H9 (cell line): ENCODE measurements at regions not wholly inside any gene's neighbourhood (a gene's known extent, or its start where the extent isn't known, plus 50 kb on each side); places are given as distances from the start of the nearest gene placed in this dataset.

Source experiments
- DNase-seq: peaks from one replicate; pipeline ENCODE4 v3.0.0-alpha.2; 2017
- H2AFZ ChIP-seq: one replicate; pipeline ENCODE4 v1.6.1; 2013; ENCODE audit warnings: mild to moderate bottlenecking, low read length, control low read depth, moderate library complexity
- H2AK5ac ChIP-seq: 2 replicates; pipeline ENCODE4 v1.6.1; 2013; ENCODE audit warnings: low read length, control low read depth, mixed read lengths; ENCODE audit not compliant: insufficient read length
- H2BK120ac ChIP-seq: one replicate; pipeline ENCODE4 v1.6.1; 2013; ENCODE audit warnings: low read depth, mild to moderate bottlenecking, low read length, control low read depth, inconsistent platforms; ENCODE audit not compliant: poor library complexity, severe bottlenecking
- H2BK12ac ChIP-seq: 2 replicates; pipeline ENCODE4 v1.6.1; 2013; ENCODE audit warnings: low read length, control low read depth, mixed read lengths, low read depth; ENCODE audit not compliant: insufficient read length
- H2BK15ac ChIP-seq: 2 replicates; pipeline ENCODE4 v1.6.1; 2013; ENCODE audit warnings: low read depth, low read length, control low read depth
- H2BK20ac ChIP-seq: one replicate; pipeline ENCODE4 v1.6.1; 2013; ENCODE audit warnings: low read depth, mild to moderate bottlenecking, low read length, control low read depth, inconsistent platforms; ENCODE audit not compliant: poor library complexity, severe bottlenecking
- H2BK5ac ChIP-seq: 2 replicates; pipeline ENCODE4 v1.6.1; 2013; ENCODE audit warnings: low read length, control low read depth, mixed read lengths; ENCODE audit not compliant: insufficient read length
- H3K14ac ChIP-seq: 2 replicates; pipeline ENCODE4 v1.6.1; 2013; ENCODE audit warnings: low read length, control low read depth; ENCODE audit not compliant: insufficient read depth
- H3K18ac ChIP-seq: 2 replicates; pipeline ENCODE4 v1.6.1; 2013; ENCODE audit warnings: low read depth, mild to moderate bottlenecking, mixed read lengths, low read length, control low read depth; ENCODE audit not compliant: insufficient read length
- H3K23ac ChIP-seq: 2 replicates; pipeline ENCODE4 v1.6.1; 2013; ENCODE audit warnings: low read length, control low read depth, mixed read lengths, low read depth; ENCODE audit not compliant: insufficient read length
- H3K23me2 ChIP-seq: 2 replicates; pipeline ENCODE4 v1.6.1; 2013; ENCODE audit warnings: low read depth, mild to moderate bottlenecking, mixed read lengths, low read length, control low read depth; ENCODE audit not compliant: insufficient read length, poor library complexity, severe bottlenecking
- H3K27ac ChIP-seq: 2 replicates; pipeline ENCODE4 v1.5.1; 2013; ENCODE audit warnings: low read length, control low read depth, mixed read lengths, low read depth; ENCODE audit not compliant: insufficient read length
- H3K27me3 ChIP-seq: 2 replicates; pipeline ENCODE4 v1.6.1; 2013; ENCODE audit warnings: low read length, control low read depth, inconsistent platforms; ENCODE audit not compliant: insufficient read depth
- H3K4ac ChIP-seq: 2 replicates; pipeline ENCODE4 v1.6.1; 2013; ENCODE audit warnings: low read depth, mild to moderate bottlenecking, control low read depth, inconsistent platforms, low read length, moderate library complexity
- H3K4me1 ChIP-seq: 2 replicates; pipeline ENCODE4 v1.6.1; 2013; ENCODE audit warnings: low read length, control low read depth, inconsistent platforms; ENCODE audit not compliant: insufficient read depth
- H3K4me2 ChIP-seq: 2 replicates; pipeline ENCODE4 v1.6.1; 2013; ENCODE audit warnings: low read length, control low read depth, mixed read lengths; ENCODE audit not compliant: insufficient read length, insufficient read depth
- H3K56ac ChIP-seq: 2 replicates; pipeline ENCODE4 v1.6.1; 2013; ENCODE audit warnings: low read depth, mild to moderate bottlenecking, mixed read lengths, low read length, control low read depth; ENCODE audit not compliant: insufficient read length
- H3K79me1 ChIP-seq: 2 replicates; pipeline ENCODE4 v1.6.1; 2013; ENCODE audit warnings: low read depth, mild to moderate bottlenecking, moderate library complexity, low read length, control low read depth, inconsistent platforms; ENCODE audit not compliant: insufficient read depth, poor library complexity, severe bottlenecking
- H3K79me2 ChIP-seq: 2 replicates; pipeline ENCODE4 v1.6.1; 2013; ENCODE audit warnings: low read length, control low read depth, inconsistent platforms; ENCODE audit not compliant: insufficient read depth
- H3K9ac ChIP-seq: 2 replicates; pipeline ENCODE4 v1.6.1; 2013; ENCODE audit warnings: low read length, control low read depth, mixed read lengths; ENCODE audit not compliant: insufficient read length; ENCODE audit errors: extremely low read depth
- H3K9me3 ChIP-seq: one replicate; pipeline ENCODE4 v1.6.1; 2013; ENCODE audit warnings: low read depth, low read length, inconsistent platforms; ENCODE audit not compliant: control insufficient read depth
- H3T11ph ChIP-seq: one replicate; pipeline ENCODE4 v1.6.1; 2013; ENCODE audit warnings: mild to moderate bottlenecking, low read length, control low read depth, inconsistent platforms
- H4K20me1 ChIP-seq: one replicate; pipeline ENCODE4 v1.6.1; 2013; ENCODE audit not compliant: control insufficient read depth, insufficient read length, insufficient read depth
- H4K5ac ChIP-seq: 2 replicates; pipeline ENCODE4 v1.6.1; 2013; ENCODE audit warnings: low read depth, mild to moderate bottlenecking, mixed read lengths, low read length, control low read depth; ENCODE audit not compliant: insufficient read length
- H4K8ac ChIP-seq: replicated peaks from 2 replicates; pipeline ENCODE4 v1.6.1; 2013; ENCODE audit warnings: low read length, control low read depth, mixed read lengths, low read depth; ENCODE audit not compliant: insufficient read length
- H4K91ac ChIP-seq: 2 replicates; pipeline ENCODE4 v1.6.1; 2013; ENCODE audit warnings: low read depth, mild to moderate bottlenecking, moderate library complexity, mixed read lengths, low read length, control low read depth; ENCODE audit not compliant: insufficient read length
- H3K27ac Mint-ChIP-seq, 3 experiments: 2 replicates in 2 of 3; 3 replicates in 1 of 3; pipeline ENCODE4 v1.8.0; 2020 to 2021; ENCODE audit warnings: mixed read lengths in 3 of 3, mild to moderate bottlenecking in 1 of 3, moderate library complexity in 1 of 3
- H3K27me3 Mint-ChIP-seq: 2 replicates; pipeline ENCODE4 v1.8.0; 2021; ENCODE audit warnings: low read depth, mild to moderate bottlenecking, moderate library complexity, mixed read lengths
- H3K36me3 Mint-ChIP-seq, 3 experiments: 2 replicates in 2 of 3; 3 replicates in 1 of 3; pipeline ENCODE4 v1.8.0; 2020 to 2021; ENCODE audit warnings: low read depth in 3 of 3, mixed read lengths in 3 of 3; ENCODE audit not compliant: insufficient read depth in 1 of 3
- H3K4me1 Mint-ChIP-seq, 2 experiments: 2 replicates each; pipeline ENCODE4 v1.8.0; 2020; ENCODE audit warnings: mixed read lengths in 2 of 2
- H3K4me3 Mint-ChIP-seq, 2 experiments: 2 replicates in 1 of 2; 3 replicates in 1 of 2; pipeline ENCODE4 v1.8.0; 2020 to 2021; ENCODE audit warnings: mild to moderate bottlenecking in 2 of 2, mixed read lengths in 2 of 2, moderate library complexity in 1 of 2
- H3K9me3 Mint-ChIP-seq, 2 experiments: 2 replicates in 1 of 2; 3 replicates in 1 of 2; pipeline ENCODE4 v1.8.0; 2020; ENCODE audit warnings: mild to moderate bottlenecking in 2 of 2, mixed read lengths in 2 of 2, moderate library complexity in 1 of 2
- WGBS: extraction: QIAGEN DNeasy Blood & Tissue Kit; methylation state at CpG from one replicate; pipeline ENCODE4 v1.1.7; 2013; ENCODE audit warnings: missing lambda C conversion rate, low lambda C conversion rate, mixed read lengths; ENCODE audit not compliant: insufficient read length; ENCODE audit errors: extremely low coverage; 5-methylcytosine and 5-hydroxymethylcytosine counted together
- TF ChIP-seq, protein P1 (sequence below): fragments of 200-600 bp; sonication (generic); conservative IDR thresholded peaks from 3 replicates; pipeline ENCODE4 v1.8.0; 2021; ENCODE audit warnings: antibody characterized with exemption, mild to moderate bottlenecking

DNA sequence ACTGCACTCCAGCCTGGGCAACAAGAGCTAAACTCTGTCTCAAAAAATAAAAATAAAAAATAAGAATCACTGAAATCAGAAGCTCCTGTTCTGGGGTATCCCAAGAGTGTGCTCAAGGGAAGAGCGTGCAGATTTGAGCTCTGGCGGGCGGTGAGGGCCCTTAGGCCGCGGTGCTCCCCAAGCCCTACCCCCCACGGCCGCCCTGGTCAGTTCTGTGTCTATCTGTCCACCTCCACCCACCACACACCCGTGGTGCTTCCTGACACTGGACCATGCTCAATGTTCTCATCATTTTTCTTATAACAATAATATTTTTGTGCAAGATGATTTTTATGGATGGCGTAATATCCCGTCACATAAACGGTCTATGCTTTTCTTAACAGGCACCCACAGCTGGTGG, 71.1 kb downstream of the RTL6 start:
- no CpG with 5 or more reads among the region's 11 CpGs for WGBS

More for the DNA sequence above, 71.1 kb downstream of the RTL6 start:
- no peak overlapping the region for H2BK120ac ChIP-seq
- no peak overlapping the region for H2AK5ac ChIP-seq
- H3K27me3 ChIP-seq: no peaks in the 10 kb centered on the region
- Mint-ChIP-seq H3K4me3 (no peak overlapping the region), H3K9me3 (no peaks in the 10 kb centered on the region), H3K36me3 (no peaks in the 10 kb centered on the region), H3K27ac (no peak overlapping the region), H3K4me1 (peaks cover 24 to 39% of the 10 kb centered on the region in 2 experiments), H3K27me3 (peaks cover 5% of the 10 kb centered on the region)
- no peak overlapping the region for H3K14ac ChIP-seq
- H4K91ac ChIP-seq: no peak overlapping the region
- H3K23ac ChIP-seq: no peak overlapping the region
- no peaks in the 10 kb centered on the region for H3K23me2 ChIP-seq
- H3K27ac ChIP-seq: no peak overlapping the region
- H3K4ac ChIP-seq: no peak overlapping the region
- H3K4me1 ChIP-seq: peaks cover 4% of the 10 kb centered on the region; the same call in 1 of the 2 replicates
- H4K20me1 ChIP-seq: no peaks in the 10 kb centered on the region
- H3K56ac ChIP-seq: no peak overlapping the region
- no peak overlapping the region for H3K4me2 ChIP-seq
- no peaks in the 10 kb centered on the region for H3K9me3 ChIP-seq
- no peak for DNase-seq
- no peak overlapping the region for H4K5ac ChIP-seq
- H2BK5ac ChIP-seq: no peak overlapping the region
- H2AFZ ChIP-seq: no peak overlapping the region
- H3K79me2 ChIP-seq: no peaks in the 10 kb centered on the region
- no peak overlapping the region for H3K9ac ChIP-seq
- H4K8ac ChIP-seq: no peak overlapping the region
- H2BK15ac ChIP-seq: no peak overlapping the region
- no peak overlapping the region for H2BK12ac ChIP-seq
- H3K79me1 ChIP-seq: no peaks in the 10 kb centered on the region
- H3K18ac ChIP-seq: no peak overlapping the region
- no peak overlapping the region for H2BK20ac ChIP-seq
- no peak overlapping the region for H3T11ph ChIP-seq
- TF ChIP-seq, protein P1, sequence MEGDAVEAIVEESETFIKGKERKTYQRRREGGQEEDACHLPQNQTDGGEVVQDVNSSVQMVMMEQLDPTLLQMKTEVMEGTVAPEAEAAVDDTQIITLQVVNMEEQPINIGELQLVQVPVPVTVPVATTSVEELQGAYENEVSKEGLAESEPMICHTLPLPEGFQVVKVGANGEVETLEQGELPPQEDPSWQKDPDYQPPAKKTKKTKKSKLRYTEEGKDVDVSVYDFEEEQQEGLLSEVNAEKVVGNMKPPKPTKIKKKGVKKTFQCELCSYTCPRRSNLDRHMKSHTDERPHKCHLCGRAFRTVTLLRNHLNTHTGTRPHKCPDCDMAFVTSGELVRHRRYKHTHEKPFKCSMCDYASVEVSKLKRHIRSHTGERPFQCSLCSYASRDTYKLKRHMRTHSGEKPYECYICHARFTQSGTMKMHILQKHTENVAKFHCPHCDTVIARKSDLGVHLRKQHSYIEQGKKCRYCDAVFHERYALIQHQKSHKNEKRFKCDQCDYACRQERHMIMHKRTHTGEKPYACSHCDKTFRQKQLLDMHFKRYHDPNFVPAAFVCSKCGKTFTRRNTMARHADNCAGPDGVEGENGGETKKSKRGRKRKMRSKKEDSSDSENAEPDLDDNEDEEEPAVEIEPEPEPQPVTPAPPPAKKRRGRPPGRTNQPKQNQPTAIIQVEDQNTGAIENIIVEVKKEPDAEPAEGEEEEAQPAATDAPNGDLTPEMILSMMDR: no peak
